ENCODE measurements at regions not wholly inside any gene's neighbourhood (a gene's known extent, or its start where the extent isn't known, plus 50 kb on each side); places are given as distances from the start of the nearest gene placed in this dataset.
A peak's percentile ranks its signal among the peaks of the same experiment; 100 is the strongest.

DNA sequence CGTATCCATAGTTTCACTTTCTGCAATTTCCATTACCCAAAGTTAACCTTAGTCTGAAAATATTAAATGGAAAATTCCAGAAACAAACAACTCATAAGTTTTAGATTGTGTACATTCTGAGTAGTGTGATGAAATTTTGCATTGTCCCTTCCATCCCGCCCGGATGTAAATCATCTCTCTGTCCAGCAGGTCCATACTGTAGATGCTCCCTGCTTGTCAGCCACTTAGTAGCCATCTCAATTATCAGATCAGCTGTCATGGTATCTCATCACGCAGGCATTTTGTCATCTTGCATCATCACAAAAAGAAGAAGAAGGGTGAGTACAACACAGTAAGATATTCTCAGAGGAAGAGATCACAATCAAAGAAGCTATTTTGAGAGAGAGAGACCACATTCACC, 185.0 kb upstream of the STK17B start:
- no peak for DNase-seq (ENCODE audit: low read depth, low spot score)

DNA sequence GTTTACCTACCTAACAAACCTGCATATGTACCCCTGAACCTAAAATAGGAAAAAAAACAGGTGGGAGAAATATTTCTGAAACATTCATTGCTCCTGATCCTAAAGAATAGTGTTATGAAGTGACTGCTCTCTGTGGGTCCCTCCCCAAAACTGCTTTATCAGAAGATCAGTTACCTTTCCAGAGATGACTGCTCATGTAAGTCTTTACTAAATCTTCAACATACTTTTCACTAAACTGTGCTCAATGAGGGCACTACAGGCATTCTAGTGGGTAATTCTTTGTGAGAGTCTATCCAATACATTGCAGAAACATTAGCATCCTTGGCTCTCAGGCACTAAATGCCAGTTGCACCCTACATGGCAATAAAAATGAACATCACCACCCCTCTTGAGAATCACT, 189.3 kb upstream of the STK17B start:
- DNase-seq (ENCODE audit: low read depth, low spot score), result no peak

DNA sequence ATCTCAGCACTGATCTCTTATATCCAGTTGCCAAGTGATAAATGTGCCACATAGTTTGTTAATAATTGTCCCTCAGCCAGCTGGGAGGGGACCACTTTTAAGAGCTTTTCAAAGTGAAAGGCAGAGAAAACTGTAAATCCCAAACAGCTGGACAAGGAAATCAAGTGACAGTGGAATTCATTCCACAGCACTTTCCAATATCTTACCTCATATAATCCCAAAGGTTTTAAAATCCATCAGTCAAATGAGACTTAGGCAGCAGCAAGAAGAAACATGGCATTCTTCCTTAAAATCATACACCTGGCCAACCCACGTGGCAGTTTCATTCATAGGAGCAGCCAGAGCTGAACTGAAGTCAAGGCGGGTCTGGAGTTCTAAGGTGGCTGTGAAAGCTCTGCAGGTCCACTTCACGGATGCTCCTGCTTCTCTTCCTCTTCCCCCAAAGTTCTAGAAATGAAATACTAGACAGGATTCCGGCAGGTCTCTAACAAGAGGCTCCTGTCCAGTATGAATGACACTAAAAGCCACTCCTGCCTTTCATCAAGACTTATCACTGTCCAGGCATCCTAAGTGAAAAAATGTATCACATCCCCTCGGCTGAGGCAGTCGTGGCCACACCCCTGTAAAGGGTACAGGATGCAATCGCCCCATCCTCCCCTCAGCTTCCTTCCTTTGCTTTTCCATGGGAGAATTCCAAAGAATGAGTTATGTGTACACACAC, 190.4 kb upstream of the STK17B start:
- no peak for DNase-seq (ENCODE audit: low read depth, low spot score)

DNA sequence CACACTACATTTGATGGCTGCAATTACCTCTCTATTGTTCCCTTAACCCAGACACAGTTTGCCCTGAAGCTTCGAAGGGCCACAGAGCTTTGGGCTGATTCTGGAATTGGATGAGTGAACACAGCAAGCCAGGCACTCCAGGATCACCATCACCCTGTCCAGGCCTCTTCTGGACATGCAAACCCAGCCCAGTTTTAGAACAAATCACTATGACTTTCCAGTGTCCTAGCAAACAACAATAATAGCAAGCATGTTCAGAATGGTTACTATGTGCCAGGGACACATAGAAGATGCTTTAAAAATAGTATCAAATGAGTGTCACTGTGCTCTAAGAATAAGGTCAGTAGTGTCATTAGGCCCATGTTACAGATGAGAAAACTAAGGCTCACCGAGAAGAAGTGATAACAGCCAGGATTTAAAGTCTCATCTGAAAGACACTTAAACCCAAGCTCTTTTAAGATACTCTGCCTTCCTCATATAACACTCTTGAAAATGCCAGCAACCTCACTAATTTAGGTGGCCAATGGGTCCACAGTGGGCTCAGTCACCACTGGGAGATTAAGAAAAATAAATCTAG, 191.7 kb upstream of the STK17B start:
- DNase-seq (ENCODE audit: low read depth, low spot score), result peak; percentile 13

DNA sequence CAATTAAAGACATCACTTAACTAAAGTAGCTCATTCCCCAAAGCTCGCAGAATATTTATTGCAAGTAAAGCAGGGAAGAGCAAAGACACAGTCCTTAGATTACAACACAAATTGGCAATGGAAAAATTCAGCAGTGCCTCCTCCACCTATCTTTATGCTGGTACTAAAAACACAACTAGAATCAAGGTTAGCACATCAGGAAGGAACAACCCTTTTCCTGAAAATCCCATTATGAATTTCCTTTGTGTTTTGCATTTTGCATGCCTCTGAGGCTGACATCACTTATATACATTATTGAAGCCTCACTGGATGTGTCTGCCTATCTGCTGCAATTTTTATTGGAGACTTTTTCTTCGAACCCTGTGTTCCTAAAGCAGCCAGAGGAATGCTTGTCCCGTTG, 193.8 kb upstream of the STK17B start:
- DNase-seq (ENCODE audit: low read depth, low spot score), result no peak

DNA sequence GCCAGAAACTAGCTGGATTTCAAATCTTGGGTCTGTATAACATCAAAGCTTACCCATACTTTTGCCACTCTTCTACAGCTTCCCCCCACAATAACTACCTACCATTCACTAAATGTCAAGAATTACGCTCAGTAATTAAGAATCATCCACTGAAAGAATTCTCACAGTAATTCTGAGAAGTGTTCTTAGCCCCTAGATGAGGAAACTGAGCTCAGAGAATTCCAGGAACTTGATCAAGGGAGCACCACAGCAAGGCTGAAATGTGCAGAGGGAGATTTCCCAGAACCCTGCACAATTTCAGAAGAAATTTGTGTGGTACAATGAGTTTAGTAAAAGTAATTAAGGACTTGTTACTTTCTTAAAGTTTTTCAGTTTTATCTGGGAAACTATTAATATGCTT, 194.5 kb upstream of the STK17B start:
- no peak for DNase-seq (ENCODE audit: low read depth, low spot score)

DNA sequence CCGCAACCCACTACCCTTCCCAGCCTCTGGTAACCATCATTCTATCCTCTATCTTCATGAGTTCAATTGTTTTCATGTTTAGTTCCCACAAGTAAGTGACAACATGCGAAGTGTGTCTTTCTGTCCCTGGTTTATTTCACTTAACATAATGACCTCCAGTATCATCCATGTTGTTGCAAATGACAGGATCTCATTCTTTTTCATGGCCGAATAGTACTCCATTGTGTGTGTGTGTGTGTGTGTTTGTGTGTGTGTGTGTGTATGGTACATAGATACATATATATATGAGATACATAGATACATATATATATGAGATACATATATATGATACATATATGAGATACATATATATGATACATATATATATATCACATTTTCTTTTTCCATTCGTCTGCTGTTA, 196.3 kb upstream of the STK17B start:
- DNase-seq (ENCODE audit: low read depth, low spot score), result no peak

DNA sequence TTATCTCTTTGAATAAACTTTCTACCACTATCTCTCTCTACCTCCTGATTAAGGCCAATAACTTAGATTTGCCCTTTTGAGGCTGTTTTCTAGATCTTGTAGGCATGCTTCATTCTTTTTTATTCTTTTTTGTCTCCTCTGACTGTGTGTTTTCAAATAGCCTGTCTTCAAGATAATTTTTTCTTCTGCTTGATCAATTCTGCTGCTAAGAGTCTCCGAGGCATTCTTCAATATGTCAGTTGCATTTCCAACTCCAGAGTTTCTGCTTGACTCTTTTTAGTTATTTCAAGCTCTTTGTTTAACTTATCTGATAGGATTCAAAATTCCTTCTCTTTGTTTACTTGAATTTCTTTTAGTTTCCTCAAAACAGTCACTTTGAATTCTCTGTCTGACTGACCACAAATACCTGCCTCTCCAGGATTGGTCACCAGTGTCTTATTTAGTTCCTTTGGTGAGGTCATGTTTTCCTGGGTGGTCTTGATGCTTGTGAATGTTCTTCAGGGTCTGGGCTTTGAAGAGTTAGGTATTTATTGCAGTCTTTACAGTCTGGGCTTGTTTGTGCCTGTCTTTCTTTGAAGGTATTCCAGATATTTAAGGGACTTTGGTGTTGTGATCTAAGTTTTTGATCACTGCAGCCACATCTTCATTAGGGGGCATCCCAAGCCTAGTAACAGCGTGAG, 197.3 kb upstream of the STK17B start:
- DNase-seq (ENCODE audit: low read depth, low spot score), result peak; percentile 44

DNA sequence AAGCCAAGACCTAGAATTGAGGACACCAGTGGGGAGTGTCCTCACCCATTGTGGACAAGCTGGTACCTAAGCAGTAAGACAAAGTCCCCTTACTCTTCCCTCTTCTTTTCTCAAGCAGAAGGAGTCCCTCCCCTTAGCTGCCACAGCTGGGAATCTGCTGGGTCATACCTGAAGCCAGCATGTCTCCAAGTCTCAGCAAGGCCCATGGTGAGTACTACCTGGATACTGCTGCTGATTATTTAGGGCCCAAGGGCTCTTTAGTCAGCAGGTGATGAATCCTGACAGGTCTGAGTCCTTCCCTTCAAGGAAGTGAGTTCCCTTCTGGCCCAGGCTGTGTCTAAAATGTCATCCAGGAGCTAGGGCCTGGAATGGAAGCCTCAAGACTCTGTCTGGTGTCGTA, 198.6 kb upstream of the STK17B start:
- DNase-seq (ENCODE audit: low read depth, low spot score), result no peak

DNA sequence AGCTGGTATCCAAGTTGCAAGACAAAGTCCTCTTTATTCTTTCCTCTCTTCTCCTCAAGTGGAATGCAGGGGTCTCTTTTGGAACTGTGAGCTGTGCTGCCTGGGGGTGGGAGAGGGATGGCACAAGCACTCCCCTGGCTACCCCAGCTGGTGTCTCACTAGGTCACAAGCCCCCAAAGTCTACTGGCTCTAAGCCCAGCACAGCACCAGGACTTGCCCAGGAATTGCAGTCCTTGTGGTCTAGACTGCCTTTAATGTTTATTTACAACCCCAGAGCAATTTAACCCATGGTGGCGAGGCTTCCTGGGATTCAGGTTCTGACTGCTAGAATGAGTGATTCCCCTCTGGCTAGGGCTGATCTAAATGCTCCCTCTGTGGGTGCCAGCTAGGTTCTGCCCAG, 199.0 kb upstream of the STK17B start:
- peak; percentile 53 for DNase-seq (ENCODE audit: low read depth, low spot score)

DNA sequence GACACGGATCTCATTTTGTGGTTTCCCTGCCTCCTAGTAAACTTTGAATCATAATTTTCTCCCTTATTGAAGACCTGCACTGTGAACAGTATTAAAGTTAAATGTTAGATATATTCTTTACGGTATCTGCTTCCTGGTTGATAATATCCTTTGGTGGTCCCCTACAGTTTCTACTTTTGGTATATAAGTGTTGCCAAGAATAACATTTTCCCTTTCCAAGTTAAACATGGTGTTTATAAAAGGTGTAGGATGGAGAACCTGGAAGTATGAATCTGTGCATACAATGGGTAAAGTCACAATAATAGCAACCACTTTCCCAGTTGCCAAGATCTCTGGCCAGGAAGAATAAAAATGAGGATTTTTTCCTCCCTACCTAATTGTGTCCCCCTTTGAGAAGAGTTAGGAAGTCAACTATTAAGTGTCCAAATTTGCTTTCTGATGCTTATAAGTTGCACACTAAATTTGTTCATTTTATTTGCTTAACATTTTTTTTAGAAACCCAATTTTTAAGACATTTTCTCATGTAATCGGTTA, 201.0 kb upstream of the STK17B start:
- DNase-seq (ENCODE audit: low read depth, low spot score), result no peak

DNA sequence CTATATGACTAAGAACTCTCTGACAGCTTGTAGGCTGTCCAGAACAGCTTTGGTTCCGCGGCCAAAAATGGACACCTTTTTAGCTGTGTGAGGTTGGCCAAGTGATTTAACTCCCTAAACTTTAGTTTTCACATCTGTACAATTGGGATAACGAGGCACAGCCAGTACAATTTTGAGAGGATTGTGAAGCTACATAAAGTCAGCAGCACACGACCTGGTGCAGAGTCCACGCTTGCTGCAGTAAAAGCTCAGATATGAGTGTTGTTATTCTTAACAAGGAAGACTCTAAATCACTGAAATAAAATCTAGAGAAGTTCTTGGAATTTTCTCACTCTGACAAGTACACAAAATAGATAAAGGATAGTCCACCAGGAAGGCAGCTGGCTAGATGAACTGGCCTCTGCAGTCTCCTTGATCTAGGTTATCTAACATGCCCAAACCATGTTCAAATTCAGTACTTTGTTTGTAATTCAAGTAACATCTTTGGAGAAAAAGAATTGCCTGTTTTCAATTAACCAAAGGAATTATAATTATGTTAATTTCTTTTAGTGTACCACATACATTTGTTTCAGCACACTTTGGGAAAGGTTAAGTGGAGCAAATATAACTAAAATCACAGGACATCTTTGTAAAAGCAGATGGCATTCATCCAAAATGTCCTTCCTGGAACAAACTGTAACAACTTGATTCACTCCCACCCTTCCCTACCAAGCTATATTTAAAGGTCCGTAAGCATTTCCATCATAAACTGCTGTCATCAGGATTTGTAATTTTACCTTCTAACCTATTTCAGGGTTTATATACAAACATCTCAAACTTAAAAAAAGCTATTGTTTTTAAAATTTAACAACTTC, 201.7 kb upstream of the STK17B start:
- no peak for DNase-seq (ENCODE audit: low read depth, low spot score)

DNA sequence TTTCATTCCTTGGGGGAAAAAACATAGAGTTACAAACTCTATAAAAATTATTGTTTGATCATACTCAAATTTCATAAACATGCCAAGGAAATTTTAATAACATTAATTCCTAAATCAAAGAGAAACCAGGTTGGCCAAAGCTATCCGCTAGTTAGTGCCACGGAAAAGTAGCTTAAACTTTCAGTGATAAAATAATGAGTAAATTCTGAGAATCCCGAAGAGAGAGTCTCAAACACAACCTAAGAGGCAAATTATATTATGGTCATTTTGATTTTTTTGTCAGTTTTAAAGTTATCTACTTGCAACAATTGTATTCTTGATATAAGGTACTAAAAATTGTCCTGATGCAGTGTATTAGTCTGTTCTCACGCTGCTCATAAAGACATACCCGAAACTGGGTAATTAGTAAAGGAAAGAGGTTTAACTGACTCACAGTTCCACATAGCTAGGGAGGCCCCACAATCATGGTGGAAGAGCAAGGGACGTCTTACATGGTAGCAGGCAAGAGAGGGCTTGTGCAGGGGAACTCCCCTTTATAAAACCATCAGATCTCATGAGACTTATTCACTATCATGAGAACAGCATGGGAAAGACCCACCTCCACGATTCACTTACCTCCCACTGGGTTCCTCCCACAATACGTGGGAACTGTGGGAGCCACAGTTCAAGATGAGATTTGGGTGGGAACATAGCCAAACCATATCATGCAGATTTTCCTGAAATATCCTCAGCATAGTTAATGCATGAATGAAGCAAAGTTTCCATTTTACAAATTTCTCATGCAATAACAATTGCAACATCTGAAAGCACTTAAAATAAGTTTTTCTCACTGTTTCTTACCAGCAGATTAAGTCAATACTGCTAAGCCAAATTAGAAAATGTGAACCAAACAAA, 205.9 kb upstream of the STK17B start:
- no peak for DNase-seq (ENCODE audit: low read depth, low spot score)

DNA sequence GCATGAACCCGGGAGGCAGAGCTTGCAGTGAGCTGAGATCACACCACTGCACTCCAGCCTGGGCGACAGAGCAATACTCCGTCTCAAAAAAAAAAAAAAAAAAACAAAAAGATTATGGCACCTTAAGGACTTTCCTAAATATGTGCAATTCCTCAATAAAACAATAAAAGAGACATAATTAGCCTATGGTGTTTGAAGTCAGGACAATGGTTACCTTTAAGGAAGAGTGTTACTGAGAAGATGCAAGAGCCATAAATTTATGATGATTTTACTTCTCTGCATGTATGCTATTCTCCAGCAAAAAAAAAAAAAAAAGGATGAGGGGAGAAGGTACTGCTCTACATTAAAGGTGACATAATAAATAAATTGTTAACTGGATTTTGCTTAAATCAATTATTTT, 208.2 kb upstream of the STK17B start:
- DNase-seq (ENCODE audit: low read depth, low spot score), result no peak

DNA sequence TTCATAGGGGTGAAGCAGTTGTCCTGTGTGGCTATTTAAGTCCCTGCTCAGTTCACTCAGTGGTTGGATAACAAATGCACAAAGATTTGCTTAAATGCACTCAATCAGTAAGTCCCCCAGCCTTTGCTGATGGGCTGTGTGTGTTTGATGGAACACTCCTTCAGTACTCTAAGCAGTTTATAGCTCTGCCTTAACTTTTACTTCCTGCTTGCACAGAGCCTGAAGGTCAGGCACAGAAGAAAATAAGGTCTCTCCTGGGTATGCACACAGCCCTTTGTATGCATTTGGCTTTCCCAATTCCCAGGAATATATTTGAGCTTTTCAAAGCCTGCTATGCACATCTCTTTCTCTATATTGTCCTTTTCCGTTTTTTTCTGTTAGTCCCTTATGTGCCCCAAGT, 208.7 kb upstream of the STK17B start:
- no peak for DNase-seq (ENCODE audit: low read depth, low spot score)

DNA sequence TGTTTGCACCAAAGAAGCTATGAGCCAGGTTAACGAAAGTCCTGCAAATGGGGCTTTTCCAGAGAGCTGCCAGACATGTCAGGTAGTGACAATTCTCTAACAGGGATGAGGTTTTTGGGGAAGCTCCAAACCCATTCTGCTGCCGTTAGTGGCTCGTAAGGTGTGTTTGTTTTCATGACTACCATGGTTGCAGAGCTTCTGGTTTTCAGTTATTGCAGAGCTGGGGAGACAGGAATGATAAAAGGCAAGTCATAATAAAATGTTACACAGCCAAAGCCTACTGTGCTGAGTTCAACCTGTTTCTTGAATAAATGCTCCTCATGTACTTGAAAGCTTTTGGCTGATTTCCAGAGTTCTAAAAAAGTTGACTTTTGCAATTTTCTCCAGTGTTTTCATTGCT, 209.2 kb upstream of the STK17B start:
- DNase-seq (ENCODE audit: low read depth, low spot score), result no peak

DNA sequence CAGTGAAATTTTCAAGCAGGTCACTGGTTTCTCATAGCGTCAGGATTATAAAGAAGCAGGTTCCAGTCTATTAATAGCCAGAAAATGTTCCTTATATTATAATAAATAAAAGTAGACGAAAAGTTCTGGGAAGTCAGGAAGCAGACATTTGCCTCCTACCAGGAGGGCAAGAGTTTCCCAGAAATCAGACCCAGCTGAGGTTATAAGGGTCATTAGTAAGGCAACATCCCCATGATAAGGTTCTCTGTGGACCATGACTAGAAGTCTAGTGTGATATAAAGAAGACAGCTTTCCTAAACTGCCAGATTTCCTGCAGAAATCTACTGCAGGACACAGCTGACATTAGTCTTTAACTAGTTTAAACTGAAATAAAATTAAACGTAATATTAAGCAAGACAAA, 210.1 kb upstream of the STK17B start:
- DNase-seq (ENCODE audit: low read depth, low spot score), result no peak

DNA sequence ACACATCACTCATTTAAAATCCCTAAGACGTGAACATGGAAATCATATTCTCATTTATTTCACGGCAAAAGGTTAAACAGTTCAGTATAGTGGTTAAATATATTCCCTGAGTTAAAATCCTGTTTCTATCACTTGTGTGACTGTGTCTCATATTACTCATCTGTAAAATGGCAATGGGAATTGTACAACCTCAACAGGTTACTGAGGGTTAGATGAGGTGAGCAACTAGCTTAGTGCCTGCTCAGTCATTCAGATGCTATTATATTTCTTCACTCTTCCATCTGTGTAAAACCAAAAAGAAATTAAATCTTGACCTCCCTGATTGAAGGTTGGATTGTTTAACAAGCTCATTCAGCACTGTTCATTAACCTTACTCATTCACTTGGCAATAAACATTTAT, 212.4 kb upstream of the STK17B start:
- DNase-seq (ENCODE audit: low read depth, low spot score), result no peak

DNA sequence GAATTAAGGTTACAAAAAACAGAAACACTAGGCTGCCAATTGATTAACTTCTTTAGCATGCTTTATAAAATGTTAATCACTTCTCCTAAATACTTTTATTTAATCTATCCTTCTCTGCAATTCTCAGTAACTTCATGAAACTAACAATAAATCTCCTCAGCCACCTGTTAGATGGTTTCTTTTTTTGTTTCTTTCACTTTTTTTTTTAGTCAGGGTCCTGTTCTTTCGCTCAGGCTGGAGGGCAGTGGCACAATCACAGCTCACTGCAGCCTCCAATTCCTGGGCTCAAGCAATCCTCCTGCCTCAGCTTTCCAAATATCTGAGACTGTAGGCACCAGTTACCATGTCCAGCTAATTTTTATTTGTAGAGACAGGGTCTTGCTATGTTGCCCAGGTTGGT, 213.4 kb upstream of the STK17B start:
- DNase-seq (ENCODE audit: low read depth, low spot score), result no peak

DNA sequence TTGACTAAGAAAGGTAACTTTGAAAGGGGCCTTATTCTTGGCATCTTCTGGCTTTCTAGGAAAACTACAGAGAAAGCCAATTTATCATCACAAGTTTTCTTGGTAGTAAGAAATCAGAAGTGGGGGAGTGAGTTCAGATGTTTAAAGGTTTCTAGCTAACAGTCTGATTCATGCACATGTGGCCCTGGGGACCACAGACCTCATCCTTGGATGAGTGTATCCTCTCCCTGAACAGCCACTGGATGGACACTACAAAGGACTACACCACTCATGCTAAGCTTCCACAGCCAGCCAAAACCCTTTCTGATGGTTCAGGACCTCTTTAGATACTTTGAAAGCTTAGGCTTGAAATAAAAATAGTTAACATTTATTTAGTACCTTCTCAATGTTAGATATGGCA, 218.3 kb upstream of the STK17B start:
- DNase-seq (ENCODE audit: low read depth, low spot score), result no peak

Data from ELF-1 (cell line).